HEK293 (cell line): ENCODE measurements at regions not wholly inside any gene's neighbourhood (a gene's known extent, or its start where the extent isn't known, plus 50 kb on each side); places are given as distances from the start of the nearest gene placed in this dataset.

Experiments
- CTCF ChIA-PET: fragments of 350-600 bp; formaldehyde crosslinking; extraction: SDS; loops from one replicate; lab custom pipeline; 2021; ENCODE audit warnings: antibody characterized with exemption; lab: Yijun Ruan, JAX
- POLR2A ChIA-PET: fragments of 300-600 bp; formaldehyde crosslinking; extraction: SDS; loops from one replicate; lab custom pipeline; 2020; ENCODE audit warnings: antibody characterized with exemption, inconsistent platforms; lab: Yijun Ruan, JAX
- H3K27ac ChIP-seq: fragments of 200-500 bp; sonication (Bioruptor generic); 2 replicates; pipeline ENCODE4 v1.5.1; 2014; ENCODE audit warnings: low read depth, low read length, control low read depth, inconsistent platforms; ENCODE audit errors: extremely low read depth
- H3K36me3 ChIP-seq, 2 experiments: fragments of 200-500 bp in 1 of 2; sonication (Bioruptor generic) in 1 of 2; 1 replicate in 1 of 2; 2 replicates in 1 of 2; pipeline ENCODE4 v1.5.1; 2014 to 2017; ENCODE audit warnings: inconsistent platforms in 2 of 2, low read length in 2 of 2; ENCODE audit not compliant: control insufficient read depth in 2 of 2, insufficient read depth in 1 of 2
- H3K4me1 ChIP-seq: fragments of 200-500 bp; sonication (Bioruptor generic); 2 replicates; pipeline ENCODE4 v1.5.1; 2014; ENCODE audit warnings: mild to moderate bottlenecking, low read length, inconsistent platforms; ENCODE audit not compliant: control insufficient read depth, insufficient read depth
- H3K4me3 ChIP-seq: 2 replicates; pipeline ENCODE4 v1.5.1; 2011; ENCODE audit warnings: low read depth, mild to moderate bottlenecking, control low read depth, low read length, moderate library complexity
- H3K9me3 ChIP-seq: fragments of 200-500 bp; sonication (Bioruptor generic); 2 replicates; pipeline ENCODE4 v1.5.1; 2014; ENCODE audit warnings: low read depth, low read length, inconsistent platforms; ENCODE audit not compliant: control insufficient read depth, insufficient read depth
- INSM2 ChIP-seq: fragments of 450-650 bp; formaldehyde crosslinking; IDR thresholded peaks from 2 replicates; pipeline ENCODE4 v1.5.1; 2016; ENCODE audit warnings: missing biosample characterization, missing genetic modification characterization
- KLF1 ChIP-seq: fragments of 450-650 bp; formaldehyde crosslinking; IDR thresholded peaks from 2 replicates; pipeline ENCODE4 v1.5.1; 2016; ENCODE audit warnings: missing biosample characterization, missing genetic modification characterization
- OSR2 ChIP-seq: fragments of 450-650 bp; formaldehyde crosslinking; IDR thresholded peaks from 2 replicates; pipeline ENCODE4 v1.5.1; 2016; ENCODE audit warnings: missing biosample characterization, missing genetic modification characterization
- OVOL3 ChIP-seq: fragments of 450-650 bp; formaldehyde crosslinking; IDR thresholded peaks from 2 replicates; pipeline ENCODE4 v1.5.1; 2016; ENCODE audit warnings: missing biosample characterization, missing genetic modification characterization
- SP2 ChIP-seq: fragments of 450-650 bp; formaldehyde crosslinking; IDR thresholded peaks from 2 replicates; pipeline ENCODE4 v1.5.1; 2016; ENCODE audit warnings: missing biosample characterization, missing genetic modification characterization
- SP3 ChIP-seq: fragments of 450-650 bp; formaldehyde crosslinking; IDR thresholded peaks from 2 replicates; pipeline ENCODE4 v1.5.1; 2016; ENCODE audit warnings: missing biosample characterization, missing genetic modification characterization
- ZBTB49 ChIP-seq: fragments of 450-650 bp; formaldehyde crosslinking; IDR thresholded peaks from 2 replicates; pipeline ENCODE4 v1.5.1; 2016; ENCODE audit warnings: missing biosample characterization, missing genetic modification characterization, low read depth
- ZNF132 ChIP-seq: fragments of 450-650 bp; formaldehyde crosslinking; IDR thresholded peaks from 2 replicates; pipeline ENCODE4 v1.5.1; 2017; ENCODE audit warnings: missing biosample characterization, missing genetic modification characterization, borderline replicate concordance
- ZNF280D ChIP-seq: fragments of 450-650 bp; formaldehyde crosslinking; IDR thresholded peaks from 2 replicates; pipeline ENCODE4 v1.5.1; 2016; ENCODE audit warnings: missing biosample characterization, missing genetic modification characterization
- ZNF341 ChIP-seq: fragments of 450-650 bp; formaldehyde crosslinking; IDR thresholded peaks from 2 replicates; pipeline ENCODE4; 2016; ENCODE audit warnings: low read depth, missing biosample characterization, missing genetic modification characterization
- ZNF354C ChIP-seq: fragments of 450-650 bp; formaldehyde crosslinking; IDR thresholded peaks from 2 replicates; pipeline ENCODE4 v1.5.1; 2016; ENCODE audit warnings: missing biosample characterization, missing genetic modification characterization, low read depth, borderline replicate concordance
- ZNF510 ChIP-seq: fragments of 450-650 bp; formaldehyde crosslinking; IDR thresholded peaks from 2 replicates; pipeline ENCODE4 v1.5.1; 2018; ENCODE audit warnings: mild to moderate bottlenecking, missing genetic modification characterization, missing biosample characterization; ENCODE audit not compliant: insufficient replicate concordance
- ZNF529 ChIP-seq: fragments of 450-650 bp; formaldehyde crosslinking; IDR thresholded peaks from 2 replicates; pipeline ENCODE4 v1.5.1; 2017; ENCODE audit warnings: missing genetic modification characterization, missing biosample characterization; ENCODE audit not compliant: insufficient replicate concordance
- ZNF548 ChIP-seq: fragments of 450-650 bp; formaldehyde crosslinking; IDR thresholded peaks from 2 replicates; pipeline ENCODE4 v1.5.1; 2016; ENCODE audit warnings: missing biosample characterization, missing genetic modification characterization
- ZNF623 ChIP-seq: fragments of 450-650 bp; formaldehyde crosslinking; IDR thresholded peaks from 2 replicates; pipeline ENCODE4 v1.5.1; 2016; ENCODE audit warnings: missing biosample characterization, missing genetic modification characterization
- ZSCAN18 ChIP-seq: fragments of 450-650 bp; formaldehyde crosslinking; IDR thresholded peaks from 2 replicates; pipeline ENCODE4 v1.5.1; 2016; ENCODE audit warnings: missing biosample characterization, missing genetic modification characterization
- ZSCAN23 ChIP-seq: fragments of 450-650 bp; formaldehyde crosslinking; IDR thresholded peaks from 2 replicates; pipeline ENCODE4 v1.5.1; 2016; ENCODE audit warnings: missing biosample characterization, missing genetic modification characterization
- ZSCAN30 ChIP-seq: fragments of 450-650 bp; IDR thresholded peaks from 2 replicates; pipeline ENCODE4 v1.5.1; 2018; ENCODE audit warnings: missing biosample characterization, mild to moderate bottlenecking, missing genetic modification characterization, moderate library complexity

- H3K4me3 ChIP-seq, result no peak overlapping the region
- H3K9me3 ChIP-seq, result no peaks in the 10 kb centered on the region
- no peak overlapping the region for H3K27ac ChIP-seq
- POLR2A ChIA-PET, result no interaction called here
- no peaks in the 10 kb centered on the region for H3K4me1 ChIP-seq
- no peaks in the 10 kb centered on the region for H3K36me3 ChIP-seq
- CTCF ChIA-PET, result interaction anchor here (0.7 kb wide), 1 partner anchor 251 kb away, joined by 4 read pairs; no protein-coding TSS in a partner anchor
- TF ChIP-seq ZNF548 (tag by site-specific recombination), result no peak
- TF ChIP-seq ZNF510 (tag by site-specific recombination), result no peak
These were observed 378.4 kb downstream of the DDX10 start for GRCh38 chr11:109043315-109043714.

- H3K27ac ChIP-seq, result no peak overlapping the region
- no peak for TF ChIP-seq ZNF548 (tag by site-specific recombination)
- no peak for TF ChIP-seq ZSCAN18 (tag by site-specific recombination)
- TF ChIP-seq ZNF132 (tag by site-specific recombination), result no peak
- no peak for TF ChIP-seq ZSCAN30 (tag by site-specific recombination)
- TF ChIP-seq ZNF354C (tag by site-specific recombination), result no peak
- no peak for TF ChIP-seq ZBTB49 (tag by site-specific recombination)
- no peak for TF ChIP-seq ZNF341 (tag by site-specific recombination)
- no peak for TF ChIP-seq OSR2 (tag by site-specific recombination)
- TF ChIP-seq SP2 (tag by site-specific recombination), result no peak
- no peak for TF ChIP-seq ZNF529
- TF ChIP-seq SP3 (tag by site-specific recombination), result no peak
- TF ChIP-seq INSM2, result no peak
- TF ChIP-seq OVOL3 (tag by site-specific recombination), result no peak
- no peak for TF ChIP-seq ZNF623 (tag by site-specific recombination)
- TF ChIP-seq KLF1 (tag by site-specific recombination), result no peak
- no peak for TF ChIP-seq ZSCAN23 (tag by site-specific recombination)
- TF ChIP-seq ZNF280D, result no peak
- CTCF ChIA-PET, result no interaction called here
- H3K36me3 ChIP-seq, result no peaks in the 10 kb centered on the region
- H3K4me1 ChIP-seq, result no peaks in the 10 kb centered on the region
- H3K4me3 ChIP-seq, result no peak overlapping the region
- H3K9me3 ChIP-seq, result no peaks in the 10 kb centered on the region
- POLR2A ChIA-PET, result no interaction called here
These were observed 375.6 kb upstream of the C11orf87 start for GRCh38 chr11:109046284-109046992.
